AG04449 (cell line): ENCODE measurements at regions not wholly inside any gene's neighbourhood (a gene's known extent, or its start where the extent isn't known, plus 50 kb on each side); places are given as distances from the start of the nearest gene placed in this dataset.

Experiments
- CTCF ChIA-PET: fragments of 350-600 bp; formaldehyde crosslinking; extraction: SDS; loops from one replicate; lab custom pipeline; 2021; ENCODE audit warnings: antibody characterized with exemption; lab: Yijun Ruan, JAX
- POLR2A ChIA-PET: fragments of 400-600, 350-600 bp; formaldehyde crosslinking; extraction: SDS; loops from one replicate; lab custom pipeline; 2020; ENCODE audit warnings: antibody characterized with exemption, inconsistent platforms; lab: Yijun Ruan, JAX
- DNase-seq: peaks from one replicate; pipeline ENCODE4 v3.0.0-alpha.2; 2010; ENCODE audit warnings: low read depth, low spot score
- H3K4me3 ChIP-seq: 2 replicates; pipeline ENCODE4 v1.5.1; 2011; ENCODE audit warnings: low read depth, mild to moderate bottlenecking, control low read depth, low read length
- TF ChIP-seq, protein P1 (sequence below): IDR thresholded peaks from one replicate; pipeline ENCODE4 v1.5.1; 2011; ENCODE audit warnings: mild to moderate bottlenecking, moderate library complexity, low read length, control low read depth, inconsistent platforms; ENCODE audit not compliant: insufficient read depth; ENCODE audit errors: missing control alignments

DNA sequence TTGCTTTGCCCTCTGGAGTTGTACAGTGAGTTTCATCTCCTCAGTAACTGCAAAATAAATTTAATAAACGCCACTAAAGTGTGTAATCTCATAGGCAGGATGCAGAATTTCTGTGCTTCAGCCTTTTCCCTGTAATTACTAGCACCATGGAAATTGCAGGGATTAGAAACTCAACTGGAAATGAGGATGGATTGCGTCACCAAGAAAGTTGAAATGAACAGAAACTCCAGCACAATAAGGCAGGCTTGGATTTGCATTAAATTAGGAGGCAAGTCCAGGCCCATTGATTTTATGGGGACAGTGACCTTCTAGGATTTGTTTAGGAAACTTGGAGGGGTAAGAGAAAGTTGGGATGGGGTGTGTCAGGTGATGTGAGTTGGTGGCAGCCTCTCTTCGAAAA, 197.5 kb downstream of the PTPRU start:
- TF ChIP-seq, protein P1, sequence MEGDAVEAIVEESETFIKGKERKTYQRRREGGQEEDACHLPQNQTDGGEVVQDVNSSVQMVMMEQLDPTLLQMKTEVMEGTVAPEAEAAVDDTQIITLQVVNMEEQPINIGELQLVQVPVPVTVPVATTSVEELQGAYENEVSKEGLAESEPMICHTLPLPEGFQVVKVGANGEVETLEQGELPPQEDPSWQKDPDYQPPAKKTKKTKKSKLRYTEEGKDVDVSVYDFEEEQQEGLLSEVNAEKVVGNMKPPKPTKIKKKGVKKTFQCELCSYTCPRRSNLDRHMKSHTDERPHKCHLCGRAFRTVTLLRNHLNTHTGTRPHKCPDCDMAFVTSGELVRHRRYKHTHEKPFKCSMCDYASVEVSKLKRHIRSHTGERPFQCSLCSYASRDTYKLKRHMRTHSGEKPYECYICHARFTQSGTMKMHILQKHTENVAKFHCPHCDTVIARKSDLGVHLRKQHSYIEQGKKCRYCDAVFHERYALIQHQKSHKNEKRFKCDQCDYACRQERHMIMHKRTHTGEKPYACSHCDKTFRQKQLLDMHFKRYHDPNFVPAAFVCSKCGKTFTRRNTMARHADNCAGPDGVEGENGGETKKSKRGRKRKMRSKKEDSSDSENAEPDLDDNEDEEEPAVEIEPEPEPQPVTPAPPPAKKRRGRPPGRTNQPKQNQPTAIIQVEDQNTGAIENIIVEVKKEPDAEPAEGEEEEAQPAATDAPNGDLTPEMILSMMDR = no peak
- no peak for DNase-seq
- CTCF ChIA-PET = no interaction called here

DNA sequence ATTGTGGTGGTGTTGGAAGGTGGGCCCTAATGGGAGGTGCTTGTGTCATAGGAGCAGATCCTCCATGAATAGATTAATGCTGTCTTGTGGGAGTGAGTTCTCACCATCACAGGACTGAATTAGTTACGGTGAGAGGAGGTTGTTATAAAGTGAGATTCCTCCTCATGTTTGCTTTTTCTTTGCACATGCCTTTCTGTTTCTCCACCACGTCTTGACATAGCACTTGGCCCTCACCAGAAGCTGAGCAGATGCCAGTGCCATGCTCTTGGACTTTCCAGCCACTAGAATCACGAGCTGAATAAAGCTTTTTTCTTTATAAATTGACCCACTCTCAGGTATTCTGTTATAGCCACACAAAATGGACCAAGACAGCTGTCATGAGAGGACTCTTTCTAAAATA, 194.8 kb downstream of the PTPRU start:
- POLR2A ChIA-PET = no interaction called here
- no peak for DNase-seq

More for the DNA sequence above, 197.5 kb downstream of the PTPRU start:
- no peak overlapping the region for H3K4me3 ChIP-seq
- POLR2A ChIA-PET = no interaction called here

DNA sequence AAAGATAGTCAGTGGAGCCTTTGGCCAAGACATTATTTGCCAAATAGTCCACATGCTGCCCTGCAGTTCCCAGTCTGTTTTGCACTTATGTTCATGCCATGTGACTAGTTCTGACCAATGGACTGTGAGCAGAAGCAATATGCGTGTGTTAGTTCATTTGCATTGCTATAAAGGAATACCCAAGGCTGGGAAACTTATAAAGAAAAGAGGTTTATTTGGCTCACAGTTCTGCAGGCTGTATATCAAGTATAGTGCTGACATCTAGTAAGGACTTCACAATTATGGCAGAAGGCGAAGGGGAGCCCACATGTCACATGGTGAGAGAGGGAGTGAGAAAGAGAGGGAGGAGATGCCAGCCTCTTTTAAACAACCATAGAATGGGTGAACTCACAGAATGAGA, 193.3 kb downstream of the PTPRU start:
- POLR2A ChIA-PET = no interaction called here
- DNase-seq = no peak
- H3K4me3 ChIP-seq = no peak overlapping the region
- TF ChIP-seq, protein P1 = no peak
- CTCF ChIA-PET = no interaction called here

More for the DNA sequence above, 194.8 kb downstream of the PTPRU start:
- CTCF ChIA-PET = interaction anchor here (1.0 kb wide), 1 partner anchor 9 kb away, joined by 3 read pairs; no protein-coding TSS in a partner anchor
- TF ChIP-seq, protein P1 = no peak
- H3K4me3 ChIP-seq = no peak overlapping the region

DNA sequence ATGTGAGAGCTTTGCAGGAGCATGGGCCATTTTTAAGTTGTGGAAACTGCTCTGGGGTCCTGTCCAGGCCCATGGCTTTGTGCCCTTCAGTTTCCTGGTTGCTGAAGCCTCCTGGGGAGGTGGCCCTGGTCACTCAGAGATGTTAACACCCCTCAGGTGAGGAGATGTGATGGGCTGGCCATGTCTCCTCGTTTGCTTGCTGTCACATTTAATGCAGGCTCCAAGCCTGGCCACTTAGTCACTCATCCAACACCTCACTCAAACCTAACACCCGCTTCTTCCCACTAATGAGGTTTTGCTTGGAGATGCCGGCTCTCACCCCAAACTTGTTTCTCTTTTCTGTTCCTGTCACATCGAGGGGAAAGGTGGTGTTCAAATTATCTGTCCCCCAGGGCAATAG, 192.7 kb downstream of the PTPRU start:
- TF ChIP-seq, protein P1 = no peak
- ChIA-PET CTCF (no interaction called here), POLR2A (no interaction called here)
- H3K4me3 ChIP-seq = no peak overlapping the region
- DNase-seq = no peak

DNA sequence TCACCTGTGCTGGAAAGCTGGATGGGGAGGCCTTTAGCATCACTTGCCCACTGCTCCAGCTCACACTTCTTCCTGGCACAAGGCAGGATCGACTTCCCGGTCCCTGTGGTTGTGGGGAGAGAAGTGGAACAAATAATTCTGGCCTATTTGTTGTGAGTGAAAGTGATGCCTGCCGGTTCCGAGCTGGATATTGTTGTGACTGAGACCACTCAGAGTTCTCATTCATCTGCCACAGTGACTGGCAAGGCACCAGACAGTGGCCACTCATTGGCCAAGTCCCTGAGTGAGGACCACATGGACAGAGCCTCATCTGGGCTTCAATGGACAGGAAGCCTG, 191.9 kb downstream of the PTPRU start:
- H3K4me3 ChIP-seq = no peak overlapping the region
- ChIA-PET POLR2A (no interaction called here), CTCF (interaction anchor here (0.6 kb wide), 1 partner anchor 153 kb away, joined by 3 read pairs; no protein-coding TSS in a partner anchor)
- no peak for DNase-seq
- TF ChIP-seq, protein P1 = no peak

DNA sequence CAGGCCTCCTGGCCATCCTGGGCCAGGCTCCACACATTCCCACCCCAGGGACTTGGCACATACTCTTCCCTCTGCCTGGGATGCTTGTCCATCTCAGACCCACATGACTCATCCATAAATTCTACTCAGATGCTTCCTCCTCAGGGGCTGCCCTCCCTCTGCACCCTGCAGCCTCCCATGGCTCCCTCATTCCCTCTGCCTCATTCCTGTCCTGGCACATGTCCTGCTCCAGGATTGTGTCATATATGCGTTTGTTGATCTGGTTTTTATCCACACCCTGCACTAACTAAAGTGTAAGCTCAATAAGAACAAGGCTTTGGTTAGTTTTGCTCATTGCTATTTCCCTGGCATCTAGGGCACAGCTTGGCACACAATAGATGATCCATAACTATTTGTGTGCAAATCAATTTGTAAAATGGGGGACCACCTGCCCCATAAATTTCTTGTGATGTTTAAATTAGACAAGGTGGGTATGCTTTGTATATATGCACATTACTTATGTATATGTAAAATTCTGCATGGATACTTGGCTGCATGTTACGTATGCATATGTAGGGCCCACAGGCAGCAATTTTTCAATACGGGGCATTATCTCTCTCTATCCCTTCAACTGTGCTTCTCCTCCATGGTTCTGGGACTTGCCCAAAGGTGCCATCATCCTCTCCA, 191.4 kb downstream of the PTPRU start:
- CTCF ChIA-PET = no interaction called here
- H3K4me3 ChIP-seq = no peak overlapping the region
- TF ChIP-seq, protein P1 = no peak
- POLR2A ChIA-PET = no interaction called here
- no peak for DNase-seq
